ENCODE measurements at regions not wholly inside any gene's neighbourhood (a gene's known extent, or its start where the extent isn't known, plus 50 kb on each side); places are given as distances from the start of the nearest gene placed in this dataset.

GRCh38 chr12:72753571-72753970 lies 481.4 kb downstream of the TRHDE start:
- TF ChIP-seq CTCF (IDR thresholded peaks at IDR 0.05; ENCODE audit: low read depth, low read length, missing input control), result no peak
- no peak for TF ChIP-seq SP1 (IDR thresholded peaks at IDR 0.05)
- no peak for TF ChIP-seq ATF3 (IDR thresholded peaks at IDR 0.05)
- no peak for TF ChIP-seq RAD21 (IDR thresholded peaks at IDR 0.05)
